Left ventricle myocardium superior (tissue), 1 donor: ENCODE measurements at regions not wholly inside any gene's neighbourhood (a gene's known extent, or its start where the extent isn't known, plus 50 kb on each side); places are given as distances from the start of the nearest gene placed in this dataset.
"Not testable (repeated sequence)": the region's sequence is repeated elsewhere in the genome, so short reads cannot be mapped to it uniquely, and the experiment has no call there.

Experiments
- ATAC-seq: fragments of 200-7000 bp; cut with Tn5 transposase; one replicate; pipeline ENCODE4 v1.9.1; 2020; ENCODE audit warnings: mild to moderate bottlenecking, moderate library complexity
- DNase-seq: peaks from one replicate; pipeline ENCODE4 v3.0.0-alpha.2; 2020
- intact Hi-C: fragments of 100-400 bp; cut with micrococcal nuclease; formaldehyde crosslinking; loops from one replicate; pipeline ENCODE4 v1.11.0; 2022
- donor health status: DM: no; HTN: yes; CAD: no; lungs with severe emphysema.

- ATAC-seq, result no peak
- no peak for DNase-seq
- intact Hi-C loops, result no loop called here
Measured at GRCh38 chr16:65757064-65757463, 609.4 kb upstream of the CDH5 start.

- DNase-seq (no peak), ATAC-seq (no peak)
- intact Hi-C loops, result no loop called here
Measured at GRCh38 chr16:65756163-65756562, 610.3 kb upstream of the CDH5 start.

GRCh38 chr16:65754820-65755691, 611.4 kb upstream of the CDH5 start:
- DNase-seq, result no peak

GRCh38 chr16:65752522-65752844, 614.0 kb upstream of the CDH5 start:
- DNase-seq (no peak), ATAC-seq (no peak)
- intact Hi-C loops, result no loop called here

More at GRCh38 chr16:65754820-65755691, 611.4 kb upstream of the CDH5 start:
- intact Hi-C loops, result no loop called here
- no peak for ATAC-seq

- intact Hi-C loops, result no loop called here
- DNase-seq, result no peak
- ATAC-seq, result no peak
Measured at GRCh38 chr16:65751622-65752521, 614.6 kb upstream of the CDH5 start.

GRCh38 chr16:65749506-65749905, 617.0 kb upstream of the CDH5 start:
- ATAC-seq (no peak), DNase-seq (no peak)
- intact Hi-C loops, result no loop called here

- ATAC-seq (no peak), DNase-seq (no peak)
- intact Hi-C loops, result no loop called here
Measured at GRCh38 chr16:65746941-65747340, 619.5 kb upstream of the CDH5 start.

- no peak for DNase-seq
Measured at GRCh38 chr16:65745201-65745708, 621.2 kb upstream of the CDH5 start.

GRCh38 chr16:65744401-65744800, 622.1 kb upstream of the CDH5 start:
- intact Hi-C loops, result no loop called here
- DNase-seq, result no peak
- no peak for ATAC-seq

More at GRCh38 chr16:65745201-65745708, 621.2 kb upstream of the CDH5 start:
- no peak for ATAC-seq
- intact Hi-C loops, result no loop called here

GRCh38 chr16:65743558-65743957, 621.7 kb upstream of the CDH11 start:
- ATAC-seq, result no peak
- intact Hi-C loops, result no loop called here
- DNase-seq, result no peak

GRCh38 chr16:65740711-65741110, 618.8 kb upstream of the CDH11 start:
- intact Hi-C loops, result no loop called here
- ATAC-seq, result no peak
- no peak for DNase-seq

- ATAC-seq (no peak), DNase-seq (no peak)
- intact Hi-C loops, result no loop called here
Measured at GRCh38 chr16:65739518-65739917, 617.7 kb upstream of the CDH11 start.

GRCh38 chr16:65737831-65738230, 616.0 kb upstream of the CDH11 start:
- intact Hi-C loops, result no loop called here
- DNase-seq (no peak), ATAC-seq (peak; percentile 14)

GRCh38 chr16:65735615-65736014, 613.8 kb upstream of the CDH11 start:
- DNase-seq, ATAC-seq, intact Hi-C loops: not testable (repeated sequence)

GRCh38 chr16:65733721-65734120, 611.9 kb upstream of the CDH11 start:
- intact Hi-C loops, result no loop called here
- ATAC-seq, result no peak
- no peak for DNase-seq

- intact Hi-C loops, result no loop called here
- DNase-seq (no peak), ATAC-seq (no peak)
Measured at GRCh38 chr16:65731833-65732232, 610.0 kb upstream of the CDH11 start.

- no peak for ATAC-seq
- intact Hi-C loops, result no loop called here
- no peak for DNase-seq
Measured at GRCh38 chr16:65728652-65729051, 606.8 kb upstream of the CDH11 start.

- DNase-seq (no peak), ATAC-seq (peak; percentile 61)
- intact Hi-C loops, result no loop called here
Measured at GRCh38 chr16:65728167-65728566, 606.3 kb upstream of the CDH11 start.

- DNase-seq (no peak), ATAC-seq (no peak)
- intact Hi-C loops, result no loop called here
Measured at GRCh38 chr16:65727534-65728137, 605.8 kb upstream of the CDH11 start.
